Vagina (tissue), 2 donors: ENCODE measurements at regions not wholly inside any gene's neighbourhood (a gene's known extent, or its start where the extent isn't known, plus 50 kb on each side); places are given as distances from the start of the nearest gene placed in this dataset.

ENCODE experiments used
- CTCF ChIP-seq, 3 experiments: fragments of 450-650 bp in 2 of 3; fragments of 200-600 bp in 1 of 3; sonication (generic) in 1 of 3; IDR thresholded peaks; one replicate each; pipeline ENCODE4 v1.5.1; 2017 to 2019; ENCODE audit warnings: antibody characterized with exemption in 3 of 3, mild to moderate bottlenecking in 2 of 3, moderate library complexity in 2 of 3
- POLR2A ChIP-seq, 2 donors: fragments of 450-650 bp; IDR thresholded peaks; one replicate each; pipeline ENCODE4 v1.6.1; 2017; ENCODE audit warnings: antibody characterized with exemption in 2 of 2, mild to moderate bottlenecking in 2 of 2, moderate library complexity in 2 of 2
- POLR2AphosphoS5 ChIP-seq, 2 donors: sonication (generic); formaldehyde crosslinking; IDR thresholded peaks; one replicate each; pipeline ENCODE4 v1.9.0; 2017; ENCODE audit warnings: antibody characterized with exemption in 2 of 2, mild to moderate bottlenecking in 2 of 2, low read depth in 1 of 2; ENCODE audit not compliant: insufficient read depth in 1 of 2

GRCh38 chr5:155116456-155117251 lies 103.1 kb downstream of the KIF4B start:
- no peak for TF ChIP-seq CTCF (IDR thresholded peaks at IDR 0.05)
- TF ChIP-seq POLR2AphosphoS5 (IDR thresholded peaks at IDR 0.05; ENCODE audit: insufficient read depth in 1 of 2, low read depth in 1 of 2): no peak
- TF ChIP-seq POLR2A (IDR thresholded peaks at IDR 0.05): no peak
